ENCODE measurements at regions not wholly inside any gene's neighbourhood (a gene's known extent, or its start where the extent isn't known, plus 50 kb on each side); places are given as distances from the start of the nearest gene placed in this dataset.

GRCh38 chr10:128814782-128815181, 652.3 kb upstream of the MGMT start:
- TF ChIP-seq CTCF (conservative IDR thresholded peaks at IDR 0.05; ENCODE audit: low read depth, low read length), result no peak
- no peak for DNase-seq (ENCODE audit: low read depth)
- H3K4me3 ChIP-seq (ENCODE audit: low read length), result no peak overlapping the region

- no peak overlapping the region for H3K4me3 ChIP-seq (ENCODE audit: low read length)
- no peak for DNase-seq (ENCODE audit: low read depth)
- no peak for TF ChIP-seq CTCF (conservative IDR thresholded peaks at IDR 0.05; ENCODE audit: low read depth, low read length)
Observed at GRCh38 chr10:128816726-128817125, 650.3 kb upstream of the MGMT start.

GRCh38 chr10:128817636-128818035, 649.4 kb upstream of the MGMT start:
- no peak for TF ChIP-seq CTCF (conservative IDR thresholded peaks at IDR 0.05; ENCODE audit: low read depth, low read length)
- H3K4me3 ChIP-seq (ENCODE audit: low read length), result no peak overlapping the region
- DNase-seq (ENCODE audit: low read depth), result no peak

GRCh38 chr10:128820663-128821062, 646.4 kb upstream of the MGMT start:
- H3K4me3 ChIP-seq (ENCODE audit: low read length), result no peak overlapping the region
- TF ChIP-seq CTCF (conservative IDR thresholded peaks at IDR 0.05; ENCODE audit: low read depth, low read length), result no peak
- DNase-seq (ENCODE audit: low read depth), result no peak

GRCh38 chr10:128823201-128823600, 643.8 kb upstream of the MGMT start:
- TF ChIP-seq CTCF (conservative IDR thresholded peaks at IDR 0.05; ENCODE audit: low read depth, low read length), result no peak
- DNase-seq (ENCODE audit: low read depth), result no peak
- no peak overlapping the region for H3K4me3 ChIP-seq (ENCODE audit: low read length)

GRCh38 chr10:128825626-128826025, 641.4 kb upstream of the MGMT start:
- no peak for DNase-seq (ENCODE audit: low read depth)
- TF ChIP-seq CTCF (conservative IDR thresholded peaks at IDR 0.05; ENCODE audit: low read depth, low read length), result no peak
- no peak overlapping the region for H3K4me3 ChIP-seq (ENCODE audit: low read length)

GRCh38 chr10:128833671-128834070, 633.4 kb upstream of the MGMT start:
- no peak for DNase-seq (ENCODE audit: low read depth)

More at GRCh38 chr10:128833671-128834070, 633.4 kb upstream of the MGMT start:
- no peak for TF ChIP-seq CTCF (conservative IDR thresholded peaks at IDR 0.05; ENCODE audit: low read depth, low read length)
- H3K4me3 ChIP-seq (ENCODE audit: low read length), result no peak overlapping the region
